ENCODE measurements at regions not wholly inside any gene's neighbourhood (a gene's known extent, or its start where the extent isn't known, plus 50 kb on each side); places are given as distances from the start of the nearest gene placed in this dataset.

GRCh38 chr2:66724241-66724640 lies 289.3 kb downstream of the MEIS1 start:
- TF ChIP-seq CTCF (IDR thresholded peaks at IDR 0.05; ENCODE audit: borderline replicate concordance, control extremely low read depth, extremely low read depth, insufficient read depth, missing control alignments): no peak
- DNase-seq (ENCODE audit: low spot score): no peak
- in situ Hi-C loops (cut with MboI; ENCODE audit: low sequenced_read_pairs, unreplicated experiment): no loop called here

GRCh38 chr2:66729416-66730330 lies 294.7 kb downstream of the MEIS1 start:
- in situ Hi-C loops (cut with MboI; ENCODE audit: low sequenced_read_pairs, unreplicated experiment): no loop called here
- no peak for DNase-seq (ENCODE audit: low spot score)

GRCh38 chr2:66730441-66730840 lies 295.5 kb downstream of the MEIS1 start:
- in situ Hi-C loops (cut with MboI; ENCODE audit: low sequenced_read_pairs, unreplicated experiment): no loop called here
- TF ChIP-seq CTCF (IDR thresholded peaks at IDR 0.05; ENCODE audit: borderline replicate concordance, control extremely low read depth, extremely low read depth, insufficient read depth, missing control alignments): no peak
- no peak for DNase-seq (ENCODE audit: low spot score)

More at GRCh38 chr2:66729416-66730330, 294.7 kb downstream of the MEIS1 start:
- TF ChIP-seq CTCF (IDR thresholded peaks at IDR 0.05; ENCODE audit: borderline replicate concordance, control extremely low read depth, extremely low read depth, insufficient read depth, missing control alignments): no peak

- no peak for TF ChIP-seq CTCF (IDR thresholded peaks at IDR 0.05; ENCODE audit: borderline replicate concordance, control extremely low read depth, extremely low read depth, insufficient read depth, missing control alignments)
- no peak for DNase-seq (ENCODE audit: low spot score)
- in situ Hi-C loops (cut with MboI; ENCODE audit: low sequenced_read_pairs, unreplicated experiment): no loop called here
Observed at GRCh38 chr2:66733364-66733999, 298.6 kb downstream of the MEIS1 start.

- TF ChIP-seq CTCF (IDR thresholded peaks at IDR 0.05; ENCODE audit: borderline replicate concordance, control extremely low read depth, extremely low read depth, insufficient read depth, missing control alignments): no peak
- no peak for DNase-seq (ENCODE audit: low spot score)
- in situ Hi-C loops (cut with MboI; ENCODE audit: low sequenced_read_pairs, unreplicated experiment): no loop called here
Observed at GRCh38 chr2:66748939-66749338, 314.0 kb downstream of the MEIS1 start.

- no peak for TF ChIP-seq CTCF (IDR thresholded peaks at IDR 0.05; ENCODE audit: borderline replicate concordance, control extremely low read depth, extremely low read depth, insufficient read depth, missing control alignments)
- no peak for DNase-seq (ENCODE audit: low spot score)
- in situ Hi-C loops (cut with MboI; ENCODE audit: low sequenced_read_pairs, unreplicated experiment): no loop called here
Observed at GRCh38 chr2:66749566-66749965, 314.6 kb downstream of the MEIS1 start.

Data from GM13976 (cell line).